Type B pancreatic cell (in vitro differentiated cells): ENCODE measurements at regions not wholly inside any gene's neighbourhood (a gene's known extent, or its start where the extent isn't known, plus 50 kb on each side); places are given as distances from the start of the nearest gene placed in this dataset.

Source experiments
- DNase-seq: peaks from one replicate; pipeline ENCODE4 v3.0.0; 2021; ENCODE audit warnings: mixed read lengths; ENCODE audit not compliant: unreplicated experiment; ENCODE audit errors: extremely low spot score
- H3K27ac Mint-ChIP-seq: 2 replicates; pipeline ENCODE4 v1.8.0; 2021; ENCODE audit warnings: mild to moderate bottlenecking, mixed read lengths
- H3K27me3 Mint-ChIP-seq: 2 replicates; pipeline ENCODE4 v1.8.0; 2021; ENCODE audit warnings: mixed read lengths
- H3K36me3 Mint-ChIP-seq: 2 replicates; pipeline ENCODE4 v1.8.0; 2021; ENCODE audit warnings: mixed read lengths
- H3K4me1 Mint-ChIP-seq: one replicate; pipeline ENCODE4 v1.8.0; 2021; ENCODE audit warnings: mixed read lengths; ENCODE audit not compliant: unreplicated experiment
- H3K4me3 Mint-ChIP-seq: 2 replicates; pipeline ENCODE4 v1.8.0; 2021; ENCODE audit warnings: mild to moderate bottlenecking, mixed read lengths
- H3K9me3 Mint-ChIP-seq: 2 replicates; pipeline ENCODE4 v1.8.0; 2021; ENCODE audit warnings: mixed read lengths
- CTCF ChIP-seq: fragments of 200-600 bp; sonication (generic); conservative IDR thresholded peaks from 2 replicates; pipeline ENCODE4 v1.5.0; 2021; ENCODE audit warnings: antibody characterized with exemption, mild to moderate bottlenecking

- Mint-ChIP-seq H3K9me3 (no peaks in the 10 kb centered on the region), H3K27me3 (no peaks in the 10 kb centered on the region), H3K4me1 (peaks cover 5% of the 10 kb centered on the region), H3K36me3 (no peaks in the 10 kb centered on the region), H3K4me3 (no peak overlapping the region), H3K27ac (no peak overlapping the region)
- DNase-seq = no peak
- TF ChIP-seq CTCF = no peak
Measured at GRCh38 chr5:164651546-164652275, 1146.3 kb downstream of the MAT2B start.

DNA sequence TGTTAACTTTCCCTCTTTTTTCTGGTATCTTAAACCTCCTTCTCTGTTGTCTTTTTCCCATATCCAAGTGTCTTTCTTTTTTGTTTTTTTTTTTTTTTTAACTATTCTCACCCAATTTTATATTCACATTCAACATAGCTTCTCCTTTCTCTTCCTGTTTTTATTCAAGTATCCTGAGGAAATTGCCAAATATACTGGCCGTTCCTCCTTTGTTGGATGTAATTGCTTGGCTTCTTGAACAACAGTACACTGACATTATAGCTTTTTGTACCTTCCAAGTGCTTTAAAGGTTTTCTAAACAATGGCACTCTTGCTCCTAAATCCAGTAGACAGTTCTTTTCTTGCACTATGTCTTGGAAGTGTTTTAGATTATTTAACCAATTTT is 1146.8 kb downstream of the MAT2B start:
- no peak for DNase-seq
- Mint-ChIP-seq H3K4me1 (peaks cover 5% of the 10 kb centered on the region), H3K27me3 (no peaks in the 10 kb centered on the region), H3K4me3 (no peak overlapping the region), H3K27ac (no peak overlapping the region), H3K9me3 (no peaks in the 10 kb centered on the region), H3K36me3 (no peaks in the 10 kb centered on the region)
- no peak for TF ChIP-seq CTCF

DNA sequence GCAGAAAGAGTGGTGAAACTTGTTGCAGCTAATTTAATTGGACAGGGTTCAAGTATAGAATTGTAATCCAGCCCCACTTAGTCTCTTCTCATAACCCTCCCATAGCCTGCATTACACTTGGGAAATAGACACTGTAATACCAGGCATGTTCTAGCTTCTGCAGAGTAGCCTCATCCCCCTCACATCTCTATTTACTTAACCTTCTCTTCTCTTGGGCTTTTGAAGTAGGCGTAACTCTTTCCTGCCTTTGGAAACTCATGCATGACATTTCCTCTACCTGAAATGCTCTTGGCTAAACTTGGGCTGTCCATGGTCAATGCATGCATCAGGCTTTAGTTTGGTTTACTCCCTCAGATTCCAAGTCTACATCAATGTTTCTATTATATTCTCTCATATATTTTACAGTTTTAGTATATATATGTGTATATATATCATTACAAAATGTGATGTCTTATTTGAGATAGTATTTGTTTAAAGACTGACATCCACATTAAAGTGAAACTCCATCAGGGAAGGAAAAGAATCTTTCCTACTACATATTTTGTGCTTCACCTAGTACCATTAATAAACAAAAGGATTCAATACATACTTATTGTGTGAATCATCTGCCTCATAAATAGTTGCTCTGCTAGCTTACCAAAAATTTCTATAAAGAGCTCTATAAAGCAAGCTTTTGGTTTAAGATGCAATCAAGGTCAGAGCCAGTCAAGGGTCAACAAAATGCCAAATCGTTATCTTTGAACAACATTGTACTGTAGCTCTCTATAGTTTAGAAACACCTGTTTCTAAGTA is 1158.0 kb downstream of the MAT2B start:
- Mint-ChIP-seq H3K27ac (no peak overlapping the region), H3K9me3 (peaks cover 3% of the 10 kb centered on the region), H3K4me1 (no peaks in the 10 kb centered on the region), H3K27me3 (no peaks in the 10 kb centered on the region), H3K4me3 (no peak overlapping the region), H3K36me3 (no peaks in the 10 kb centered on the region)
- no peak for TF ChIP-seq CTCF
- no peak for DNase-seq

GRCh38 chr5:164671640-164672039 is 1166.2 kb downstream of the MAT2B start:
- Mint-ChIP-seq H3K9me3 (no peaks in the 10 kb centered on the region), H3K4me1 (peaks cover 11% of the 10 kb centered on the region), H3K27ac (no peak overlapping the region), H3K36me3 (no peaks in the 10 kb centered on the region), H3K4me3 (no peak overlapping the region), H3K27me3 (no peaks in the 10 kb centered on the region)
- no peak for TF ChIP-seq CTCF
- DNase-seq = no peak

GRCh38 chr5:164672205-164672604 is 1166.8 kb downstream of the MAT2B start:
- no peaks in the 10 kb centered on the region for H3K36me3 Mint-ChIP-seq
- H3K27ac Mint-ChIP-seq = no peak overlapping the region
- peaks cover 11% of the 10 kb centered on the region for H3K4me1 Mint-ChIP-seq

More at GRCh38 chr5:164672205-164672604, 1166.8 kb downstream of the MAT2B start:
- no peak for TF ChIP-seq CTCF
- Mint-ChIP-seq H3K9me3 (no peaks in the 10 kb centered on the region), H3K4me3 (no peak overlapping the region), H3K27me3 (no peaks in the 10 kb centered on the region)
- DNase-seq = no peak
